Stimulated activated CD4-positive, alpha-beta T cell treated with anti-CD3 and anti-CD28 coated beads, Interleukin-12 subunit alpha, Interleukin-12 subunit beta, amount 100 ng/mL, for 48 hours (primary cell): ENCODE measurements at regions not wholly inside any gene's neighbourhood (a gene's known extent, or its start where the extent isn't known, plus 50 kb on each side); places are given as distances from the start of the nearest gene placed in this dataset.
A peak's percentile ranks its signal among the peaks of the same experiment; 100 is the strongest.
"Not testable (repeated sequence)": the region's sequence is repeated elsewhere in the genome, so short reads cannot be mapped to it uniquely, and the experiment has no call there.

ENCODE experiments used
- DNase-seq, 3 donors: peaks; one replicate each; pipeline ENCODE4 v3.0.0-alpha.2; 2020; ENCODE audit warnings: low read depth in 2 of 3, low spot score in 1 of 3

- DNase-seq: no peak
These were observed 305.4 kb upstream of the PODXL start for GRCh38 chr7:131861620-131862346.

DNA sequence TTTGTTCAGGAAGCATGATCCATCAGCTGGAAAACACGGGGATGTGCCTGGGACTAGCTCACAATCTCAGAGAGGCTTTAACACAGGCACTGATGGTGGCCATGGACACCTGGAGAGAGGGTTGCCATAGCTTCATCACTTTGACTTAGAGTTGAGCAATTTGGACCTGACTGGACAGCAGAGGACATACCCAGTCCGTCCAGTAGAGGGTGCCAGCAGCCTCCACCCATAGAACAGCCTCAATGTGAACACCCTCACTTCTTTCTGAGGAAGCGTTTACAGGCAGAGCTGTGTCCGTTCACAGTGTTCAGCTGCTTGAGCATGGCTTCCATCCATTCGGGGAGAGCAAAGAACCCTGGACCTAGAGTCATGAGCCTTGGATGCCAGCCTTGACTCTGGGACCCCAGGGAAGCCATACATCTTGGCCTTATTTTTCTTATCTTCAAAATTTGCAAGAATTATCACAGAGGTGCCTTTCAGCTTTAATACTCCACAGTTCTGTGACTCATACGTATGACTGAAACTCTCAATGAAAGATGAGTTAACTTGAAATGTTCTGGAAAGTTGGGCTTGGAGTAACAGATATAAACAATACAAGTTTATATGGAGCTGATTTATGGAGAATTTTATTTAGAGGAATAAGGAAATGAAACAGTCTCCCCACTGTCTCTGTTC is 302.9 kb upstream of the PODXL start:
- DNase-seq: peak; percentile 15 to 27 (median 23)

- DNase-seq: no peak
These were observed 302.2 kb upstream of the PODXL start for GRCh38 chr7:131858611-131859010.

GRCh38 chr7:131849472-131849871 is 293.0 kb upstream of the PODXL start:
- no peak for DNase-seq

DNA sequence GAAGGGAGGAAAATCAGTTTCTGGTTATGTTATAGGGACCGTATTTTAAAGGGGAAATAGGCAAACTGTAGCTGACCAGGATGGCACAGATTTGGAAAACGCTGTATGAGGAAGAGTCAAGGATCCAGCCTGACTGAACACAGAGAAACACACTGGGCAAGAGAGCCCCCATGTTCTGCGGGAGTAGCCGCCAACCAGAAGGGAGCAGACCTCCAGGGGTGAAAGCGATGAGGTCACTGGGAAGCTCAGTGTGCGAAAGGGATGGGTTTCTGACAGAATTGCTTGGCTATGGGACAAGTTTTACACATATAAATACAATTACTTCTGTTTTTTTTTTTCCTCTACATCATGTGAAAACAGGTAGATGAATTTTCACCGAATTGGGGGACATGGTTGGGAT is 291.6 kb upstream of the PODXL start:
- DNase-seq: no peak

DNA sequence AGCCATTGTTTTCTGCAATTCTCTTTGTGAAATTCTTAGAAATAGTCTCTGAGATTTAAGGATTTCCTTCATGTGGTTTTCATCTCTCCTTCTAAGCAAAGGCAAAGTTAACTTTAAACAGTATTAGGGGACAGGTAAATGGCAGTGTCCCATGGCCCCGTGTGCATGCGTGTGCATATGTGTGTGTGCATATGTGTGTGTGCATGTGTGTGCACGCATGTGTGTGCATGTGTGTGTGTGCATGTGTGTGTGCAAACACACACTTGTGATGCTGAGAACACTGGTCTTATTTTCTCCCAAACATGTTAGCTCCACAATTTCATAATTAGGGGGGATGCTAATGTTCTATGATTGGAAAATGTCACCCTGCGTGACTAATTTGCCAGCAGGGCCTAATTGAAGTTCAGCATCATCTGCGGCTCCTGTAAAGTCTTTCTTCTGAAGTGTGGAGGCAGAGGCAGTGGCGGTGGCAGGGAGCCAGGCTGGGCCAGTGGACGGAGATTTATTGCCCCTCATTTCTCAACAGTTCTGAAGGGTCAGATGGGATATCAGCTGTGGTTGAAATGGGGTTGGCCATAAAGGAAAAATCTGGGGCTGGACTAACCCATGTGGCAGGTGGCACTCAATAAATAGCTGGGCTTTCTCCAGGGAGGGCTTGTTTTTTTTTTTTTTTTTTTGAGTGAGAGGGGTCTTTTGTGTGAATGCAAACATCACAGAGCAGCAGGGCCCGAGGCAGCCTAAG is 289.3 kb upstream of the PODXL start:
- no peak for DNase-seq

GRCh38 chr7:131844369-131844768 is 287.9 kb upstream of the PODXL start:
- DNase-seq: no peak

DNA sequence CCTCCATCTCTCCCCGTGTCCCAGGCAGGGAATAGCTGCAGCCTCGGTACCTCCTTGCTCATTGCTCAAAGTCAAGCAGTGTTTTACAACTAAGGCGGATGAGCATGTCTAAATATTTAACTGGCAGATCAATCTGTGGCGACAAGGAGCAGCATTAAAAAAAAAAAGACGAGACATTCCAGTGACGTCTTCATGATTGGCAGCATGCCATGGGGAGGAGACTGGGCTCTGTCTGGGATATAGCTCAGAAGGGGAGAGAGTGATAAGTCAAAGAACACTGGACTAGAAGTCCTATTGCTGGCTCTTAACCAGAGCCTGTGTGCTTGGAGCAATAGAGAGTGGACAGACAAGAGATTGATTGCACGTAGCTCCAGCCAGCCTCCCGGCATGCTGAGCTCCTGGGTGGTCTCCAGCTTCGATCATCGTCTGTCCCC is 287.5 kb upstream of the PODXL start:
- no peak for DNase-seq

- no peak for DNase-seq
These were observed 283.7 kb upstream of the PODXL start for GRCh38 chr7:131839967-131840690.

DNA sequence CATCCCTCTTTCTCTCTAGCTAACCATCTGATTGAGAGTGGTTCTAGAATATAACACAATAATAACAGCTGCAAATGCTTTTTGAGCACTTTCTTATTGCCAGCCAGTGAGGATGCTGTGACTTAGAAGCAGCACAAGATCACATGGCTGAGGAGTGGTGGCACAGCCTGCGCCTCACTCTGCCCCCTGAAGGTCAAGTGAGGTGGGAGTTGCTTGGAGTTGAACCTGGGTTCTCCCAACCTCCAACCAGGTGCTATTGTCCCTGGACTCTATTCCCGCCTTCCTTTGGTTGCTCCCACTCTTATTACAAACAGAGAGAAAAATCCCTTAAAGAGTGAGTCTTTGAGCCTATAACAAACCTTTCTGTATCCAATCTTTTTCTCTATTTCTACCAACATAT is 280.3 kb upstream of the PODXL start:
- DNase-seq: no peak

GRCh38 chr7:131835141-131835540 is 278.7 kb upstream of the PODXL start:
- DNase-seq: no peak

DNA sequence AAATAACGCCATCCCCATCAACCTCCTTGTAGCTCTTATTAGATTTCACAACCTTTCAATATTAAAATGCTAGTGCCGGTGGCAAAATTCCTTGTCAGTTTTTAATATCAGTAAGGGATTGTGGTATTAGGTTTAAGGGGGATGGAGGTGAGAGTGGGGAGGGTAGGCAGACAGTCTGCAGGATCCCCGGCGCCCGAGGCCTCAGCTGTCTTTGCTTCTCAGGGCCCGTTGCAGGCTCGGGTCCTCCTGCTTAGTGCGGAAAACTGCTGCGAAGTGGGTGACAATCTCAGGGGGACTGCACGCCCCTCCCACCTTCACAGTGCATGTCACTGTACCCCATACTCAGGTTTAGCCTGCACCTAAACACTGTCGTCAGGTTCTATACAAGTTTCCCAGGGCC is 274.3 kb upstream of the PODXL start:
- DNase-seq: no peak

- no peak for DNase-seq
These were observed 273.6 kb upstream of the PODXL start for GRCh38 chr7:131829947-131830558.

DNA sequence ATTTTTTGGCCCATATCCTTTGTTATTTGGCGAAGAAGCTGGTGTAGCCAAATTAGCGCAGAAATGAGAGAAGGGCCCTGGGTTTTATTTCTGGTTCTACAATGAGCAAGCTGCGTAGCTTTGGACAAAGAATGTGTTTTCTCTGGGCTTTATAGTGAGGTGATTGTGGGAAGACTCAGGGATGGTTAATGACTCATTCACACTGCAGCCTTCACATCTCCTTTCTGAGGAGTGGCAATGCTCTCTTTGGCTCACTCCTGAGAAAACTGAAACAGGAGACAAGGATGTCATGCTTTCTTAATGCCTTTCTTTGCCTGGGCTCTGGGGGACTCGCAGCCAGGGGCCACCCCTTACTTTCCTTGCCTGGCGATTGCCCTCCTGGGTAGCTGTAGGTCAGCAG is 271.0 kb upstream of the PODXL start:
- no peak for DNase-seq

DNA sequence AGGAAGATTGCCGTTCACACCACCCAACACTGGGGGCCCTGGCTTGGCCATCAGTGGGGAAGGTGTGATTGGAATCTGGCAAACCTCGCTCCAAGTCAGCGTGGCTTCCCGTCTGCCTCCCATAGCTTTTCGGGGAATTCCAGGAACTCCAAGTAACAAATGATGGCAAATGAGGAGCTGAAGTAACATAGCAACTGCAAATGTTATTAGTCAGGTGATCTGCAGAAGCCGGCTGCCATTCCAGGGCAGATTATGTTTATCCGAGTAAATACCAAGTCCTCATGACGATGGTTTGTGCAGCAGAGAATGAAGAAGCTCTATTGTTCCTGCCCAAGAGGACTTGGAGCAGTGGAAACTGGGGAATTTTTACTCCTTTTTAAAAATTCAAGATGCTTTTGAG is 270.5 kb upstream of the PODXL start:
- no peak for DNase-seq

DNA sequence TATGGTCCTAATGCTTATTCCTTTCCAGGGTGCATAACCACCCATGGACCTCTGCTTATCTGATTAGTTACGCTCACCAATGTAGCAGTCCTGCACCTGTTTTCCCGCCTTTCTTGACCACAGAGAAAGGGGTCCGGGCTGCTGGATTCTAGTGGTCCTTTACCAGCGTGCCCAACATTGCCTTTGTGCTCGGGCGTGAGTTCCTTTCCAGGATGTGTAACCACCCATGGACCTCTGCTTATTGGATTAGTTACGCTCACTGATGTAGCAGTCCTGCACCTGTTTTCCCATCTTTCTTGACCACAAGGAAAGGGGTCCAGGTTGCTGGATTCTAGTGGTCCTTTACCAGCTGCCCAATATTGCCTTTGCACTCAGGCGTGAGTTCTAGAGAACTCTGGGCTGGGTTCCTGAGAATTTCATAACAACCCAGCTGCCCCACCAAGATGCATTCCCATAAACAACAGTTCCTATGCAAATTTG is 267.6 kb upstream of the PODXL start:
- DNase-seq: not testable (repeated sequence)

GRCh38 chr7:131819891-131820290 is 263.5 kb upstream of the PODXL start:
- DNase-seq: no peak

- DNase-seq: no peak
These were observed 260.1 kb upstream of the PODXL start for GRCh38 chr7:131816391-131817007.

DNA sequence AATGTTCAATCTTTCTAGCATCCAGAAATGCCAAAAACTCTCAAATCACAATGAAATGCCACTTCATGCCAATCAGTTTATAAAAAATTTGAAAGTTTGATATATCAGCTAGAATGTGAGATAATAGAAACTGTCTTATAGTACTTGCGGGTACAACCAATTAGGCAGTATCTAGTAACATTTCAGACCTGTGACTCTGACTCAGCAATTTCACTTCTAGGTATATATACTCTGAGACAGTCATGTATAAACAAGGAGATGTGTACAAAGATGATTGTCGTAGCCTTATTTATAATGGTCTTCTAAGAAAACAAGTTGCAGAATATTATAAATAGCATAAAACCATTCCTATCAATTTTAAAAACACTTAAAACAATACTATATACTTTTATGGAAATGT is 252.3 kb upstream of the PODXL start:
- no peak for DNase-seq

- DNase-seq: not testable (repeated sequence)
These were observed 251.7 kb upstream of the PODXL start for GRCh38 chr7:131808156-131808555.
